HG03439 (cell line): ENCODE measurements at regions not wholly inside any gene's neighbourhood (a gene's known extent, or its start where the extent isn't known, plus 50 kb on each side); places are given as distances from the start of the nearest gene placed in this dataset.
"Not testable (repeated sequence)": the region's sequence is repeated elsewhere in the genome, so short reads cannot be mapped to it uniquely, and the experiment has no call there.

Source experiments
- ATAC-seq: cut with Tn5 transposase; IDR thresholded peaks from one replicate; pipeline ENCODE4 v1.9.1; 2021; ENCODE audit warnings: mild to moderate bottlenecking, moderate library complexity; ENCODE audit not compliant: unreplicated experiment

DNA sequence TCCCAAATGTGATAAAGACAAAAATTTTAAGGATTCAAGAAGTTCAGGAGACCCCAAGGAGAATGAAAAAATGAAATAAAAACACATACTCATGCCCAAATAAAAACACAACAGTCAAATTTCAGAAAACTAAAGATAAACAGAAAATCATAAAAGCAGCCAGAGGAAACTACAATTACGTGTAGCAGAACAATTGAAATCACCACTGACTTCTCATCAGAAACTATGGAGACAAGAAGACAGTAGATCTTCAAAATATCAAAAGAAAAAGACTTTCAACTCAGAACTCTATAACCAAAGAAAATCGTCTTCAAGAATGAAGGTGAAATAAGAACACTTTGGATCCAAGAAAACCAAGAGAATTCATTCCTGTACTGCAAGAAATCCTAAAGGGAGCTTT lies 54.9 kb downstream of the DIO3 start:
- ATAC-seq: no peak

DNA sequence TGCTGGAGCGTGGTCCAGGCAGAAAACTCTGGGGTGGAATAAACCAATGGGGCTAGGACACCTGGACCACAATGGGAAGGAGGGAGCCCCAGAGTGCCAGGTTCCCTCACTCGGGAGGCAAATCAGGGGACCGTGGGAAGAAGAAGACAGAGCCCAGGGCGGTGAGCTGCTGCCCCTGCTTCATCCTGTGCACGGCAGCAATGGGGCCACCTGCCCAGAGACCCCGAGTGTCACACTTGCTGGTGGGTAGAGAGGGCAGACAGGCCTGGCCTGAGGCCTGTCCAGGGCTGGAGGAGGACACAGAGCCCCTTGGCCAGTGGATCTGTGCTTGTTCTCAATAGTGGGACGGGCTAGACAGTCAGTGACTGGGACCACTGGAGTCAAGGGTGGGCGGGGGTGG lies 58.2 kb downstream of the DIO3 start:
- ATAC-seq: no peak

DNA sequence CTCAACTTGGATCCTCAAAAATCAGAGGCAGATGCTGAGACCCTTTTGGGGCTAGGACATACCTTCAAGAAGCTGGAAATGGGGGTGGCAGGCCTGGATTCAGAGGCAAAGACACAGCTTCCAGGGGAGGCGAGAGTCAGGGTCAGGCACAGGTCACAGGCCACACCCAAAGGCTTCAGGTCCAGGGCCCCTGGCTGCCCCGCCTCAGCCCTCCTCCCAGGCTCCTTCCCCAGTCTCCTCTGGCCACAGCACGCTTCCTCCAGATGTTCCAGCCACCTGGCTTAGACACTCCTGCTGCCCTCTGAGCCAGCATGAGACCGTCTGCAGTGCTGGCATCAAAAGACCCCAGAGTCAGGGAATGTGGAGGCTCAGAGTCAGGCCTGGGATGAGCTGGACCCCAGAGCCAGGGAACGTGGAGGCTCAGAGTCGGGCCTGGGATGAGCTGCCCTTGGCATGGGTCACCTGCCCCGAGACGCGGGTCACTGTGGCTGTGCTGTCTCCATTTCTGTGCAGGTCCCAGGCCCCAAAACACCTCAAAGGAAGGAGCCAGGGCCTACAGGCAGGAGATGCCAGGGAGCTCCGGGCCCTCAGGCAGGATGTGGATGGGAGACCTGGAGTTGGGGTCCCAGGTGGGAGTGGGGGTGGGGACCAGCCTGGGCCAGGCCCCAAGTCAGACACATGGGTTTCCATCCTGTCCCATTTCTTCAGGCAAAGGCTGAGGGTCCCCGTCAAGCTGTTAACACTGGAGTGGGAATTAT lies 58.9 kb downstream of the DIO3 start:
- no peak for ATAC-seq

DNA sequence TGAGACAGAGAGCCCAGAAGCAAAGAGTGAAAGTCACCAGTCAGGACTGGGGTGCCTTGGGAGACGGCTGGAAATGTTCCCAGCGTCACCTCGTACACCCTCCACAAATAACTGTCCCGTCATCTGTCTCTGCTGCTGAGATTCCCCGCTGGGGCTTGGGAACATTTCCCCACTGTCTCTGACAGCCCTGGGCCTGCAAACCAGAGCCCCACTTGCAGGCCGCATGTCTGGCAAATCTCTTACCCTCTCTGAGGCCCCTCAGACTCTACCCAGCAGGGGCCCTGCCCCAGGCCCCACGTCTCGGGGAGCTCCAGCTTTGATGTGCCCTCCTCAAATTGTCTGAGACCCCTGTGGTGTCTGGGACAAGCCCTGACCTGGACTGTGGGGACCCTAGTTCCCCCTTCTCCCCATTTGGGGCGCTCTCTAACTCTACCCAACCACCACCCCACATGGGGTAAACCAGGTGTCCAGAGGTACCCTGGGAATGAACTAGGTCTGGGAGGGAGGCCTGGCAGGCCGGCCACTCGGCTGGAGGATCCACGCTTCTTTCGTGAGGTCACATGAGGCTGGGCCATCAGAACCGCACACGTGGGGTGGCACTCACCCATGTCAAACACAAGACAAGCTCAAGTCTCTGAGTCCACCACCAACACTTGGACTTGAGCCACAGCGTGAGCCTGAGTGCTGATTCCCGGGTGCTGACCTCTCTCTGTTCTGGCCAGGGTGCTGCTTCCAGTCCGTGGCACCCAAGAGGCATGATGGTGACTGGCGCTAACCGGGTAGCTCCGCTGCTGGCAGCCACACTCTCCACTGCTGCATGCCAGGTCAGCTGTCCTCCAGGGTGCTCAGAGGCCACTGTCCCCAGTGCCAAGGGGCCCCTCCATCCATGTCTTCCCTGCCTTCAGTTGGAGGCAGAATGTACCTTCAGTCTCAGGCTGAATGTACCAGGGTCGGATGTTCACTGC lies 59.8 kb downstream of the DIO3 start:
- no peak for ATAC-seq

DNA sequence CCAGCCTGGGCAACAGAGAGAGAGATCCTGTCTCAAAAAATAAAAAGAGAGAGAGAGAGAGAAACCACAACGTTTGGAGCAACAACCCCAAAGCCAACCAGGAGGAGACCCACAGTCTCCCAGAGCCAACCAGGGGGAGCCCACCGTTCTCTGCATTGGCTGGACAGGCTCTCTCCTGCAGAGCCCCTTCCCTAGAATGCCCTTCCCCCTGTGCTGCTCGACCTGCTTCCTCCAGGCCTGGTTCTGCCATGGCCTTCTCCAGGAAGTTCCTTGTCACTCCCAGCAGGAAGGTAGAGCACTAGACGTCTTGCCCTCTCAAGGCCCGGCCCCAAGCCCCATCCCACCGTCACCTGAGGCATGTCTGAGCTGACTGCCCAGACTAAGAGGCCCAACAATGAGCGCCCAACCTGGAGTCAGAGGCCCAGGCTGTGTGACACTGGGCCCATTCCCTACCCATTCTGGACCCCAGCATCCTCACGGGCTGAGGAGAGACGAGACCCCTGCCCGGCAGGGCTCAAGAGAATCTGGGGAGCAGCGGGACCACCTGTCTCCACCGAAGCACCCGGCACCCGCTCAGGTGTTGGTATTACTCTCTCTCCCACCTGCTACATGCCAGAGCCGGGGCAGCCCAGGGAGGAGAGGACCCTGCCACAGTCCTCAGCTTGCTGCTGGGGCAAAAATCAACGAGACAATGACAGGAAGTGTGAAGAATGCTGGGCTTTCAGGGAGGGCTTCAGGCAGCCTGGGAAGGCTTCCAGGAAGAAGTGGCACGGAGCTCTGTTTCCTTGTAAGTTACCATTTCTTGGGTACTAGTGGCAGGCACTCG lies 61.2 kb downstream of the DIO3 start:
- ATAC-seq: no peak

DNA sequence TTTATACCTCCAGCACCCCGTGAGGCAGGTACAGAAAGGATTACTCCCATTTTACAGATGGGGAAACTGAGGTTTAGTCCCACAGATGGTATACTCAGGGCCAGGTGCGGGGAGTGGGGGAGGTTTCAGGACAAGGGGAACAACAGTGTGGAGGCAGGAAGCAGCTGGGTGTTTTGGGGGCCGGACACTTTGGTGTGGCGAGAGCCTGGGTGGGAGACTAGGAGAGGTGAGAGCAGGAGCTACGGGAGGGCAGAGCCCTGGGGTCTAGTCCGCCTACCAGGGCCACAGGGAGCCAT lies 61.7 kb downstream of the DIO3 start:
- ATAC-seq: no peak

DNA sequence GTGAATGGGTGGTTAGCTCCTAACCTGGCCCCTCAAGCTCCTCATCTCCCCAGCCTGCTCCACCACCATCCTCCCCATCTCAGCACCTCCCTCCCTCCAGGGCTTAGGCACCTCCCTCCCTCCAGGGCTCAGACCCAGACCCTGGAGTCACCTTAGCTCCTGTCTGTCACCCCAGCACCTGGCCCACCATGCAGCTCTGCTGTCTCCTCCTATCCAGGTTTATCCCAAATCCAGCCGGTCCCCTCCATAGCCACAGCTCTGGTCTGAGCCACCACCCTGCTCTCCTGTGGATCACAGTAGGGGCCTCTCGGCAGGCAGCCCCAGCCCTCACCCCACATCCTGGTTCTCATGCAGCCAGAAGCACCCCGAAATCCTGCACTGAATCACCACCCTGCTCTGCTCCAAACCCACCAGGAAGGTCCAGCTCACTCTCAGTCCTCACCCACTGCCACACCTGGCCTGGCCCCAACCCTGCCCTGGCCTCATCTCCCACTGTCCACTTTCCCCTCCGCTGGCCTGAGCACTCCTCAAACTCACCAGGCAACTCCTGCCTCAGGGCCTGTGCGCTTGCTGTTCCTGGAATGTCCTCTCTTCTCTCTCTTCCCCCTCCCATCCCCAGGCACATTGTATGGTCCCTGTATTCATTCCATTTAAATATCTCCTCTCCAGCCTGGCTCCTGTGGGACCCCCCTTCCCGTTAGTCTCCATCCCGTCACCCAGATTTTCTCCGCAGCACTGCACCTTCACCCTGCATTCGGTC lies 62.6 kb downstream of the DIO3 start:
- no peak for ATAC-seq

DNA sequence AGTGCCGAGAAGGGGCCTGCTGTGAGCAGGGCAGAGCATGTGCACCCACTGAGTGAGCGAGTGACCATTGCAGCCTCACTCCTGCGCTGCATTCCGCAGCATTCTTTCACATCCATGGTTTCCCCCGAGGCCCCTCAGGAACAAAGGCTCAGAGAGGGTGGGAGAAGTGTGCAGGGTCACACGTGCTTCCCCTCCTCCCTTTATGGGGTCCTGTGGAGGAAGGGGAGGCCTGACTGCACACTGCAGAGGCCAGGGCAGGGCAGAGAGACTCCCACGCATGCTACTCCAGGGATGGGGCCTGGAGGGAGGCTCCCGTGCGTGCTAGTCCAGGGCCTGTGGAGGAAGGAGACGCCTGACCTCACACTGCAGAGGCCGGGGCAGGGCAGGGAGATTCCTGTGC lies 63.2 kb downstream of the DIO3 start:
- ATAC-seq: no peak

DNA sequence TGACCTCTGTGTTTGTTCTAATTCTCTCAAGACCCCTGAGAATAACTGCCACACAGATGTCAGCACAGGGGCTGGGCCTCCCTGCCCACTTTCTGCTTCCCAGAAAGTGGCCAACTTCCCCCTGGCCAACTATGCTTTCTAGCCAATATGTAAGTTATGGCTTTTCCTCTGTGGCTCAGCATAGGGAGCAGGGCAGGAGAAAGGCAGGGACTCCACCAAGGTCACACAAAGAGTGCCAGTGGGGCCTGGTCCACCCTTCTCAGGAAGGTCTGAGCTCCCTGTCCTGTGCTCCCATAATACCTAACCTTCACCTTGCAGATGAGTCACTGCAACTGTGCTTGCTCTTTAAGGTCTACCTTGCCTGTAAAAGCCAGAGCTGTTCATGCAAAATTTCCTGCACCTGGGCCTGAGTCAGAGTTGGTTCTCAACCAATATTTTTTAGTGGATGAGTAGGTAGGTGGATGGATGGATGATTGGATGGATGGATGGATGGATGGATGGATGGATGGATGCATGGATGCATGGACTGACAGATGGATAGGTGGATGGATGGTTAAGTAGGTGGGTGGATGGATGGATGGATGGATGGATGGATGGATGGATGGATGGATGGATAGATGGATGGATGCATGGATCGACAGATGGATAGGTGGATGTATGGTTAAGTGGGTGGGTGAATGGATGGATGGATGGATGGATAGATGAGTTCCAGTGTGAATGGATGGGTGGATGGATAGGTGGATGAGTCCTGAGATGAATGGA lies 64.2 kb downstream of the DIO3 start:
- no peak for ATAC-seq

DNA sequence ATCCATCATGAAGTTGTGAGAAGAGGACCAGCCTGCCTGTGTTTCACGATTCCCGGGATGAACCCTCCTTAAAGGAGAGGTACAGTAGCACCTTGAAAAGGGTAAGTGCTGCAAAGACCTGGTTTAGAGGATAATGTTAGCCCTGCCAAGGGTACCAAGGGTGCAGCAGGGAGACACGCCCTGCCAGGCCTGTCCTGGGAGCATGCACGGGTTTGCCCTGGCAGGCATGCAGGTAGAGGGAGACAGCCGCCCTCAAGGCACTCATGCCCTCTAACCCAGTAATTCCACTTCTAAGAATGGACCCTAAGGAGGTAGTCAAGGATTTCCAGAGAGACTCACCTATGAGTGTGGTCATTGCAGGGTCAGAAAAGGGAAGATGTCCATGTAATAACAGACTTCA lies 65.0 kb downstream of the DIO3 start:
- ATAC-seq: no peak

DNA sequence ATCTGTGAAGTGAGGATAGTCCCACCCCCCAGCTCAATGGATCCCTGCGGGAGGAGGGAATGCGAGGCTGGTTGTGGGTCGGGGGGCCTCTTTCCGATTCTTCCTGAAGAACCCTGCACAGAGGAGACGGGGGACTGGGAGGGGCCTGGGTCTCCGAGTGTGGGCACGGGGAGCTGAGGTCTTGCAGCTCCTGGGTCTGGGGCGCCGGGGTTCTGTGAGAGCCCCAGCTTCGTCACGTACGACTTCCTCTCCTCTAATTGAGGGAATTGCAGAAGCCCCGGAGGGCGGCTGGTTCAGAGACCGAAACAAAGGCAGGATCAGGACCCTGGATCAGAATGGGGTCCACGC lies 66.6 kb downstream of the DIO3 start:
- no peak for ATAC-seq

DNA sequence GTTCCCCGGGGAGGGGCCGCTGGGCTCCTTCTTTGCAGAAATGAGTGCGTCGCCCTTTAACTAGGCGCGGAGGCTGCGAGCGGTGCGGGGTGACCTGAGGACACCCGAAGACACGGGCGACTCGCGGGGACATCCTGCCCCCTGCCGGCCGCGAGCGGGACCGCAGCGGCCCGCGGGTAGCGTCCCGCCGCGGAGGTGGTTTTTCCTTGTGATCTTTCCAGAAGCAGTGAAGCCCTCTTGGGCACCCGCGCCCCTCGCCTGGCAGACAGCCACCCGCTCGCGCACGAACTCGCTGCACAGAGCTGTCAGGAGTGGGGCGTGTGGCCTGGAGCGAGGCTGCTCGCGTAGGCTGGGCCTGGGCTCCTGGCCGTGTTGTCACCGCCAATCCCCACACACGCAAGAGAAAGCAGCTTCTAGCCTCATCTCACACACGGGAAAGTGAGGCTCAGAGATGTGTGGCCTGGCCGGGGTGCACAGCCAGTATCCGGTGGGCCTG lies 67.2 kb downstream of the DIO3 start:
- peak; percentile 74 for ATAC-seq

DNA sequence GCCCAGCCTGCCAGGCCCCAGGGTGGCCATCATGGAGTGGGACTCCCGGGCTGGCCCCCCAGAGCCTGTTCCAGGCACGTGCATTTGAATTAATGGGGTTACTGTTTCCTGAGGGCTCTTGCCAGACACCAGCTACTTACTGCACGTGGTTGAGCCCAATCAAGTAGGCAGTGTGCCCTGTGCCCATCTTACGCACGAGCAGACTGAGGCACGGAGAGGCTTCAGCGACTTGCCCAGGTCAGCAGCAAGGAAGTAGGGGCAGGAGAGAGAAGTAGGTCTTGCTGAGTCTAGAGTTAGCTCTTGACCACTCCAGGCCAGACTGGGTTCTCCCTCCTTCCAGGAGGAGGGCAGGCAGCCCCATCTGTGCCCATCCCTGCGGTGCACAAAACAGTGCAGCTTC lies 67.7 kb downstream of the DIO3 start:
- ATAC-seq: no peak

DNA sequence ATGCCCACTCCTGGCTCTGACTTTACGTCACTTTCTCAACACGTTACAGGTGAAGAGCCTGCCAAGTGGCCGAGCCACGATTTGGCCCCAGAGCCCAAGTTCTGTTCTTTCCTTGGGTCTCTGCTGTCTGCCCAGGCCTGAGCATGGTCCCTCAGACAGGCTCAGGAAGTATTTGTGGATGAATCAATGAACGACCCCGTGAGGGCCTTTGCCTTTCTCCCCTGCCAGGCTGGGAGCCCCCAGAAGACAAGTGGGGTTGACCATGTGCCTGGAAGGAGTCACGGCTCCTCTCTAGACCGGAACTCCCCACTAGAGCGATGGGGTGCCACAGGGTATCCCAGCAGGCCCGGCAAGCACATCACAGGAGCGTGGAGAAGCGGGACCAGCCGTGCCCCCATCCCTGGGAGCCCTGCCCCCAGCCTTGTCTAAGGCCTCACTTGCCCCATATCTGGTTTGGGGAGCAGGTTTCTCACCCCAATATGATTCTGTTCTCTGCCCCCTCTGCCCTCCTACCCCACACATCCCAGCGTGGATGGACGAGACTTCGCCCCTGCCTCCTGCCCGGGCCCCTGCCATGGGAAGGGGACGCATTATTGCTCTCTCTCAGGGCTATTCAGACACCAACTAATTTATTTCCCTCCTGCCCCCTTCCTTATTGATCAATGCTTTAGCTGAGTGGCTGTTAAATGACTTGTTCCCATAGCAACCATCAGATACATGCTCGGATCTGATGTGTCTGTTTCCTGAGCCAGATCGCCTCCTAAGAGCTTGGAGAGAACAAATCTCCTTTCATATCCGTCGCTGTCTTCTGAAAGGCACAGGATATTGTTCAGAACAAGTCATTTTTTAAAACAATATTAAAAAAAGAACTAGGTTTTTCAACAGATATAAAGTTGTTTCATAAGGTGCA lies 69.0 kb downstream of the DIO3 start:
- no peak for ATAC-seq

DNA sequence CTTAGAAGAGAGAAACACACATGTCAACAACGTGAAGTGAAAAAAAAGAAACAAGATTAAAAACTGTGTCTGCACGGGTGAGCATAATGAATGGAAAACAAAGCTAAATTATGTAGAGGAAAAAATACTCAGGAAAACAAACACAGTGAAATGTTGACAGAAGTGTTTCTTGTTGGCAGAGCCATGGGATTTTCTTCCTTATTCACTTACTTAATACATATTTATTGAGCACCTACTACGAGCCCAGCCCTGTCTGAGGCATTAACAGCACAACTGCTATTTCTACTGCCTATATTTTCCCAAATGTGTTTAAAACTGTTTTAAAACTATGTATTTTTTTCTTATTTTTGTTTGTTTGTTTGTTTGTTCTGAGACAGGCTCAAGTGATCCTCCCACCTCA lies 69.9 kb downstream of the DIO3 start:
- ATAC-seq: no peak

DNA sequence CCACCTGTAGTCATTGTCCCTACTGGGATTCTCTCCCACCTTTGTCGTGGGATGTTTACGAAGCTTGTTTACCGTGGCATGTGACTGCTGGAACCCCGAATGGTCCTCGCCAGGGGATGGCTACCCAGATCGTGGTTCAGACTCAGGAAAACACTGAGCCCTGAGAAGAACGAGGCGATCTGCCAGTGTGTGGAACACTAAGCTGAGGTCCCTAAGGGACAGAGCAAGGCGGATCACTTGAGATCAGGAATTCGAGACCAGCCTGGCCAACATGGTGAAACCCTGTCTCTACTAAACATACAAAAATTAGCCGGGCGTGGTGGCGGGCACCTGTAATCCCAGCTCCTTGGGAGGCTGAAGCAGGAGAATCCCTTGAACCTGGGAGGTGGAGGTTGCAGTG lies 70.7 kb downstream of the DIO3 start:
- ATAC-seq: not testable (repeated sequence)

DNA sequence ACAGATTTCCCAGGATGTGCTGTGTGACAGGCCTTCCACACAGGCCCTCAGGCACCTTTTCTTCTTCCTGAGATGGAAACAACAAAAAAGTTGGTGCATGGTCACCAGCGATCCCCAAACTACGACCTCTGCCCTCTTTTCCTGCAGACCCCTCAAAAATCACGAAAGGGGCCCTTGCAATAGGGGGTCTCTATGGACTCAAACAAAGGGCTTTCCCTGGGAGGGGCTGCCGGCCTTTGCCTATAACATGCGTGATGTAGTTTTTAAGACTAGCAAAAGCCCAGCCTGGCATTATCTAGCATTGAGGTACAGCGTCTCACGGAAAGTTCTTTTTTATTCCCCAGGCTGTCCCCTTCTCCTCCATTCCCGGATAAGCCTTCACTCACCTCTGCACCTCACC lies 71.2 kb downstream of the DIO3 start:
- no peak for ATAC-seq

DNA sequence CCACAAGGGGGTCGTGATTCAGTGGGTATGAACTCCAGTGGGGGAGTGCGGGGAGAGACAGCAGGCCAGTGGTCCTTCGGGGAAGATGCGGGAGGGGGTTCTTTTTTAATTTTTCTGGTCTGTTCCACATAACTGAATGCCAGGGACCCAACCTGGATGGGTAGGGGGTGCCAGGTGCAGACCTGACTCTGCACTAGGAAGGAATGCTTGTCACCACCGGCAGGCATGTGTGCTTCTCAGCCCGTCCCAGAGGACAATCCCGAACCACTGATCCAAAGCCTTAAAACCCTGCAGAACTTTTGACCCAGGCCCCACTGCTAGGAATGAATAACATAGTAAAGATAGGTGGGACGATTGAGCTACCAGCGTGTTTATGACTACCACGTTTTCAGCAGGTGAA lies 72.0 kb downstream of the DIO3 start:
- ATAC-seq: no peak
